Nephron progenitor cell (in vitro differentiated cells): ENCODE measurements at regions not wholly inside any gene's neighbourhood (a gene's known extent, or its start where the extent isn't known, plus 50 kb on each side); places are given as distances from the start of the nearest gene placed in this dataset.
A peak's percentile ranks its signal among the peaks of the same experiment; 100 is the strongest.
"Not testable (repeated sequence)": the region's sequence is repeated elsewhere in the genome, so short reads cannot be mapped to it uniquely, and the experiment has no call there.

Experiments used
- DNase-seq: peaks from one replicate; pipeline ENCODE4 v3.0.0; 2021
- H3K27ac Mint-ChIP-seq: 2 replicates; pipeline ENCODE4 v1.8.0; 2021; ENCODE audit warnings: mild to moderate bottlenecking, moderate library complexity, mixed read lengths
- H3K27me3 Mint-ChIP-seq: 2 replicates; pipeline ENCODE4 v1.8.0; 2021; ENCODE audit warnings: mild to moderate bottlenecking, low read depth, mixed read lengths; ENCODE audit not compliant: poor library complexity
- H3K36me3 Mint-ChIP-seq: 2 replicates; pipeline ENCODE4 v1.8.0; 2021; ENCODE audit warnings: low read depth, mixed read lengths
- H3K4me1 Mint-ChIP-seq: 2 replicates; pipeline ENCODE4 v1.8.0; 2021; ENCODE audit warnings: mixed read lengths
- H3K4me3 Mint-ChIP-seq: 2 replicates; pipeline ENCODE4 v1.8.0; 2021; ENCODE audit warnings: mild to moderate bottlenecking, moderate library complexity, mixed read lengths
- H3K9me3 Mint-ChIP-seq: 2 replicates; pipeline ENCODE4 v1.8.0; 2021; ENCODE audit warnings: mild to moderate bottlenecking, moderate library complexity, mixed read lengths
- CTCF ChIP-seq: fragments of 200-600 bp; sonication (generic); IDR thresholded peaks from 2 replicates; pipeline ENCODE4 v1.5.0; 2021; ENCODE audit warnings: antibody characterized with exemption

GRCh38 chr10:90999512-91000172, 78.8 kb upstream of the ANKRD1 start:
- Mint-ChIP-seq H3K27ac (no peak overlapping the region), H3K4me1 (peaks cover 4% of the 10 kb centered on the region), H3K4me3 (no peak overlapping the region), H3K9me3 (no peaks in the 10 kb centered on the region), H3K36me3 (no peaks in the 10 kb centered on the region), H3K27me3 (peaks cover under 1% of the 10 kb centered on the region)
- TF ChIP-seq CTCF = no peak
- DNase-seq = no peak

GRCh38 chr10:91000470-91000869, 79.6 kb upstream of the ANKRD1 start:
- no peaks in the 10 kb centered on the region for H3K36me3 Mint-ChIP-seq
- peaks cover 2% of the 10 kb centered on the region for H3K27me3 Mint-ChIP-seq
- no peak for DNase-seq
- TF ChIP-seq CTCF = no peak
- H3K4me3 Mint-ChIP-seq = no peak overlapping the region
- no peak overlapping the region for H3K27ac Mint-ChIP-seq
- H3K9me3 Mint-ChIP-seq = no peaks in the 10 kb centered on the region
- H3K4me1 Mint-ChIP-seq = peaks cover 4% of the 10 kb centered on the region

DNA sequence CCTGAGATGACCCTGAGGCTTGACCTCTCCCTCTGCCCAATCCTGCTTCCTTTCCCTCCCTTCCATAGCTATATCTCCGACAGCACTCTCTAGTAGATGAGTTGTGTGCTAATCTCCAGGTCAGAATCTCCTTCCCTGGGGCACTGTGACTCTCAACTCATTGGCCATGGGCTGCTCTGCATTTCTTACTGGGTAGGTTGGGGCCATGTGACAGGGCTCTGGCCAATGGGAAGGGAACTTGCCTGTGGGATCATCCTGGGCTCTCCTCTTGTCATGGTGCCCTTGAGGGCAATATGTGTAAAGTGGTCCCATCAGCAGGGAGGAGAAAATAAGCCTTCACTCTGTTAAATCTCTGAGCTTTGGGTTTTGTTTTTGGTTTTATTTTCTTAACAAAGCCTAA, 80.1 kb upstream of the ANKRD1 start:
- Mint-ChIP-seq H3K4me3 (no peak overlapping the region), H3K9me3 (no peaks in the 10 kb centered on the region), H3K27me3 (peaks cover 2% of the 10 kb centered on the region), H3K36me3 (no peaks in the 10 kb centered on the region), H3K4me1 (peaks cover 4% of the 10 kb centered on the region), H3K27ac (no peak overlapping the region)
- no peak for TF ChIP-seq CTCF
- no peak for DNase-seq

- TF ChIP-seq CTCF = no peak
- Mint-ChIP-seq H3K36me3 (no peaks in the 10 kb centered on the region), H3K27me3 (peaks cover 2% of the 10 kb centered on the region), H3K9me3 (no peaks in the 10 kb centered on the region), H3K4me3 (no peak overlapping the region), H3K27ac (no peak overlapping the region), H3K4me1 (peaks cover 10% of the 10 kb centered on the region)
- DNase-seq = no peak
Observed at GRCh38 chr10:91002656-91003055, 81.8 kb upstream of the ANKRD1 start.

- Mint-ChIP-seq H3K4me1 (peaks cover 10% of the 10 kb centered on the region), H3K27ac (peak overlapping the region; percentile 60)
- not testable (repeated sequence) for H3K4me3 Mint-ChIP-seq, DNase-seq, H3K27me3 Mint-ChIP-seq, H3K9me3 Mint-ChIP-seq, H3K36me3 Mint-ChIP-seq
Observed at GRCh38 chr10:91003379-91003778, 82.5 kb upstream of the ANKRD1 start.

- H3K27me3 Mint-ChIP-seq, H3K36me3 Mint-ChIP-seq, H3K27ac Mint-ChIP-seq, H3K4me3 Mint-ChIP-seq, H3K9me3 Mint-ChIP-seq, DNase-seq: not testable (repeated sequence)
- H3K4me1 Mint-ChIP-seq = peaks cover 15% of the 10 kb centered on the region
Observed at GRCh38 chr10:91005276-91005675, 84.4 kb upstream of the ANKRD1 start.

- peaks cover 2% of the 10 kb centered on the region for H3K27me3 Mint-ChIP-seq
- H3K4me1 Mint-ChIP-seq = peaks cover 15% of the 10 kb centered on the region
- no peaks in the 10 kb centered on the region for H3K36me3 Mint-ChIP-seq
- peak; percentile 97 for TF ChIP-seq CTCF
- H3K9me3 Mint-ChIP-seq = no peaks in the 10 kb centered on the region
- H3K4me3 Mint-ChIP-seq = no peak overlapping the region
- no peak overlapping the region for H3K27ac Mint-ChIP-seq
- DNase-seq = peak; percentile 62
Observed at GRCh38 chr10:91006001-91006751, 85.3 kb upstream of the ANKRD1 start.
